GM12864 (cell line): ENCODE measurements at regions not wholly inside any gene's neighbourhood (a gene's known extent, or its start where the extent isn't known, plus 50 kb on each side); places are given as distances from the start of the nearest gene placed in this dataset.

Experiments
- DNase-seq: peaks from one replicate; pipeline ENCODE4 v3.0.0-alpha.2; 2011; ENCODE audit warnings: low read depth
- H3K4me3 ChIP-seq: 2 replicates; pipeline ENCODE4 v1.5.1; 2011; ENCODE audit warnings: mild to moderate bottlenecking, low read depth, low read length, control low read depth
- CTCF ChIP-seq: IDR thresholded peaks from 2 replicates; pipeline ENCODE4 v1.5.1; 2011; ENCODE audit warnings: low read depth, mild to moderate bottlenecking, moderate library complexity, low read length, control low read depth, inconsistent platforms; ENCODE audit errors: missing control alignments

GRCh38 chr6:167676000-167676665, 150.6 kb upstream of the AFDN start:
- no peak for DNase-seq
- H3K4me3 ChIP-seq = no peak overlapping the region
- no peak for TF ChIP-seq CTCF

- H3K4me3 ChIP-seq = no peak overlapping the region
- DNase-seq = no peak
- no peak for TF ChIP-seq CTCF
Observed at GRCh38 chr6:167676666-167677421, 149.9 kb upstream of the AFDN start.

- TF ChIP-seq CTCF = no peak
- no peak overlapping the region for H3K4me3 ChIP-seq
- DNase-seq = no peak
Observed at GRCh38 chr6:167677422-167677789, 149.3 kb upstream of the AFDN start.

GRCh38 chr6:167678102-167679101, 148.3 kb upstream of the AFDN start:
- no peak for DNase-seq
- TF ChIP-seq CTCF = no peak
- no peak overlapping the region for H3K4me3 ChIP-seq

- no peak for DNase-seq
- no peak for TF ChIP-seq CTCF
- H3K4me3 ChIP-seq = no peak overlapping the region
Observed at GRCh38 chr6:167679122-167679736, 147.5 kb upstream of the AFDN start.

- no peak overlapping the region for H3K4me3 ChIP-seq
- DNase-seq = no peak
- no peak for TF ChIP-seq CTCF
Observed at GRCh38 chr6:167679790-167680604, 146.7 kb upstream of the AFDN start.
